ENCODE measurements at regions not wholly inside any gene's neighbourhood (a gene's known extent, or its start where the extent isn't known, plus 50 kb on each side); places are given as distances from the start of the nearest gene placed in this dataset.

DNA sequence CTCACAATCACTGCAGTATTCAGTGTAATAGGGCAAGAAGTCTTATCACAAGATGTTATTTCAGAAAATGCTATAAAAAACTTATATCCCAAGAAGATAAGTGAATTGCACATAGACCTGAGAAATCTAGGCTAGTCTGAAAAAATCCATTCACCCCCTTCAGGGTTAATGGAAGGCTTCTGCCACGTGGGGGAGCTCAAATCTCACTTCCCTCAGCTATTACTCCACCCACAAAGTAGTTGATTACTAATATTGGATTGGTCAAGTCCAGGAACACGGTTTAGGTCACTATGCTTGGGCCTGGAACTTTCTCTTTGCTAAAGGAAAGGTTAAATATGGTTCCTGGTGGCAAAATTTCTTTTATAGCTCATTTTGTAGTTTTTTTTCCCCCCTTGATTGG, 51.2 kb upstream of the ADAM23 start:
- H3K27me3 Mint-ChIP-seq (ENCODE audit: insufficient read depth, unreplicated experiment) = no peaks in the 10 kb centered on the region
- H3K9me3 Mint-ChIP-seq (ENCODE audit: unreplicated experiment) = peaks cover 8% of the 10 kb centered on the region
- no peak overlapping the region for H3K4me3 Mint-ChIP-seq (ENCODE audit: unreplicated experiment)
- no peaks in the 10 kb centered on the region for H3K4me1 Mint-ChIP-seq (ENCODE audit: insufficient read depth, unreplicated experiment)
- H3K27ac Mint-ChIP-seq (ENCODE audit: low read depth, unreplicated experiment) = no peak overlapping the region
- peak; percentile 64 for DNase-seq (ENCODE audit: unreplicated experiment)
- TF ChIP-seq, protein P1, sequence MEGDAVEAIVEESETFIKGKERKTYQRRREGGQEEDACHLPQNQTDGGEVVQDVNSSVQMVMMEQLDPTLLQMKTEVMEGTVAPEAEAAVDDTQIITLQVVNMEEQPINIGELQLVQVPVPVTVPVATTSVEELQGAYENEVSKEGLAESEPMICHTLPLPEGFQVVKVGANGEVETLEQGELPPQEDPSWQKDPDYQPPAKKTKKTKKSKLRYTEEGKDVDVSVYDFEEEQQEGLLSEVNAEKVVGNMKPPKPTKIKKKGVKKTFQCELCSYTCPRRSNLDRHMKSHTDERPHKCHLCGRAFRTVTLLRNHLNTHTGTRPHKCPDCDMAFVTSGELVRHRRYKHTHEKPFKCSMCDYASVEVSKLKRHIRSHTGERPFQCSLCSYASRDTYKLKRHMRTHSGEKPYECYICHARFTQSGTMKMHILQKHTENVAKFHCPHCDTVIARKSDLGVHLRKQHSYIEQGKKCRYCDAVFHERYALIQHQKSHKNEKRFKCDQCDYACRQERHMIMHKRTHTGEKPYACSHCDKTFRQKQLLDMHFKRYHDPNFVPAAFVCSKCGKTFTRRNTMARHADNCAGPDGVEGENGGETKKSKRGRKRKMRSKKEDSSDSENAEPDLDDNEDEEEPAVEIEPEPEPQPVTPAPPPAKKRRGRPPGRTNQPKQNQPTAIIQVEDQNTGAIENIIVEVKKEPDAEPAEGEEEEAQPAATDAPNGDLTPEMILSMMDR (IDR thresholded peaks at IDR 0.05; ENCODE audit: unreplicated experiment) = peak; percentile 44
- CTCF ChIA-PET = interaction anchor here (0.6 to 2.4 kb wide), 12 partner anchors 12 to 1803 kb away, joined by 3 to 25 read pairs (median 4); no protein-coding TSS in a partner anchor
- intact Hi-C loops (cut with micrococcal nuclease) = loop anchor here (1.0 to 2.0 kb wide), 2 partner anchors 167 to 389 kb away; no protein-coding TSS in a partner anchor
- no TSS peak for BruUV-seq (replicated peaks)
- POLR2A ChIA-PET = interaction anchor here (0.7 kb wide), 2 partner anchors 91 to 129 kb away, joined by 3 read pairs; no protein-coding TSS in a partner anchor
- H3K36me3 Mint-ChIP-seq (ENCODE audit: insufficient read depth, unreplicated experiment) = no peaks in the 10 kb centered on the region
